ENCODE measurements at regions not wholly inside any gene's neighbourhood (a gene's known extent, or its start where the extent isn't known, plus 50 kb on each side); places are given as distances from the start of the nearest gene placed in this dataset.
"Not testable (repeated sequence)": the region's sequence is repeated elsewhere in the genome, so short reads cannot be mapped to it uniquely, and the experiment has no call there.

DNA sequence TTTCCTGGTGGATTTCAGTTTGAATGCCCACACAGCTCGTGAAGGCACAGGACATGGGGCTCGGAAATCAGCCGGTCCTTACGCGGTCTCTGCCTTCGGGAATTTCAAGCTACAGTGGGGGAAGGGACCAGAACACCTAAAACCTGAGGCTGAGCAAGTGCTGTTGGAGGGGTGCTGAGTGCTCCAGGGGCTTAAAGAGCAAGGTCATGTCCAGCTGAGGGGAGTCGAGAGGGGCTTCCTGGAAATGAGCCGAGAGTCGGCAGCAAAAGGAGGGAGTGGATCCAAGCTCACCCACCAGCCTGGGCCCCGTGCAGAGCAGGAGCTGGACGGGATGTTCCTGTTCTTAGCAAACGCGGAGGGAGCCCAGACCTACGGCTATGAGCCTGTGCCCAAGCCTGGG lies 73.2 kb upstream of the RPL38 start:
- 55 to 62% methylated on average over 14 of the region's 14 CpGs for WGBS, 2 donors
- no peak for DNase-seq

DNA sequence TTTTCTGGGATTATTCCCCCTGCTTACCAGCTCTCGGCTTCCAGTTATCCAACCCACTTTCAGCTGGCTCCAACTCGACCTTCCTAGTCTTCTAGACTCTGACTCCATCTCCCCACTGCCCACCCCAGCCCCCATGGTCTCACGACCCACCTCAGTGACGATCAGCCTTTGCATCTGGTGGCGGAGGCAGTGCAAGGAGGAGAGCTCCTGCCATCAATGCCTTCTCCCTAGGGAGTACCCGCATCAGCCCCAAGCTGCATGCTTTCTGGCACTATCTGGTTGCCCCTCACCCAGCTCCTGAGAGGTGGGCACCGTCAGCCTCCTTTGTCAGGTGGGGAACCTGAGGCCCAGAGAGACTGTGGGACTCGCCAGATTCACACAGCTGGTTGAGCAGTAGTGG lies 72.6 kb upstream of the RPL38 start:
- intact Hi-C loops (cut with DNase I; ENCODE audit: low total_unique reads) = no loop called here
- Histone ChIP-seq H3K36me3 (ENCODE audit: low read depth, missing control alignments) (no peaks in the 10 kb centered on the region), H3K27me3 (no peaks in the 10 kb centered on the region), H3K27ac (no peak overlapping the region), H3K4me1 (no peaks in the 10 kb centered on the region), H3K9me3 (no peaks in the 10 kb centered on the region), H3K4me3 (no peak overlapping the region)
- no peak for DNase-seq
- TF ChIP-seq POLR2A (IDR thresholded peaks at IDR 0.05) = no peak
- TF ChIP-seq, protein P1, sequence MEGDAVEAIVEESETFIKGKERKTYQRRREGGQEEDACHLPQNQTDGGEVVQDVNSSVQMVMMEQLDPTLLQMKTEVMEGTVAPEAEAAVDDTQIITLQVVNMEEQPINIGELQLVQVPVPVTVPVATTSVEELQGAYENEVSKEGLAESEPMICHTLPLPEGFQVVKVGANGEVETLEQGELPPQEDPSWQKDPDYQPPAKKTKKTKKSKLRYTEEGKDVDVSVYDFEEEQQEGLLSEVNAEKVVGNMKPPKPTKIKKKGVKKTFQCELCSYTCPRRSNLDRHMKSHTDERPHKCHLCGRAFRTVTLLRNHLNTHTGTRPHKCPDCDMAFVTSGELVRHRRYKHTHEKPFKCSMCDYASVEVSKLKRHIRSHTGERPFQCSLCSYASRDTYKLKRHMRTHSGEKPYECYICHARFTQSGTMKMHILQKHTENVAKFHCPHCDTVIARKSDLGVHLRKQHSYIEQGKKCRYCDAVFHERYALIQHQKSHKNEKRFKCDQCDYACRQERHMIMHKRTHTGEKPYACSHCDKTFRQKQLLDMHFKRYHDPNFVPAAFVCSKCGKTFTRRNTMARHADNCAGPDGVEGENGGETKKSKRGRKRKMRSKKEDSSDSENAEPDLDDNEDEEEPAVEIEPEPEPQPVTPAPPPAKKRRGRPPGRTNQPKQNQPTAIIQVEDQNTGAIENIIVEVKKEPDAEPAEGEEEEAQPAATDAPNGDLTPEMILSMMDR (IDR thresholded peaks at IDR 0.05) = no peak
- 87% methylated on average over 6 to 8 of the region's 8 CpGs for WGBS, 2 donors

More for the DNA sequence above, 73.2 kb upstream of the RPL38 start:
- intact Hi-C loops (cut with DNase I; ENCODE audit: low total_unique reads) = no loop called here
- Histone ChIP-seq H3K27ac (no peak overlapping the region), H3K4me3 (no peak overlapping the region), H3K9me3 (no peaks in the 10 kb centered on the region), H3K36me3 (ENCODE audit: low read depth, missing control alignments) (no peaks in the 10 kb centered on the region), H3K4me1 (no peaks in the 10 kb centered on the region), H3K27me3 (no peaks in the 10 kb centered on the region)
- no peak for TF ChIP-seq POLR2A (IDR thresholded peaks at IDR 0.05)
- TF ChIP-seq, protein P1 (IDR thresholded peaks at IDR 0.05) = no peak

DNA sequence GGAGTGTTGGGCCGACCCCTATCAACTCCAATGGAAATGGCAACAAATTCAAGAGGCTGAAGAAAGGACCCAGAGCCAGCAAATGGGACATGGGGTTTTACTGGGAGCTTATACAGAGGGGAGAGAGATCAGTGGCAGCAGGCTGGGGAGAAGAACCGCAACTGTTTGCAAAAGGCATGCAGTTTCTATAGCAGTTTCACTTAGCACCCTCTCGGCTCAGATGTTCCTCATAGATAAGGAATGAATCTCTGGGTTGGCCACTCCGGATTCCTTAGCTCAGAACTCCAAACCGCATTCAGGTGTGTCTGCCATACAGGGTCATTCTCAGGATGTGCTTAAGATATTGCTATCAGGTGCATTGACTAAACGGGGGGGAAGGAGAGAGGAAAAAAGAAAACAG lies 71.1 kb upstream of the RPL38 start:
- no peak overlapping the region for H3K4me3 ChIP-seq
- no peaks in the 10 kb centered on the region for H3K36me3 ChIP-seq (ENCODE audit: low read depth, missing control alignments)
- no peak for TF ChIP-seq POLR2A (IDR thresholded peaks at IDR 0.05)
- TF ChIP-seq, protein P1 (IDR thresholded peaks at IDR 0.05) = no peak
- DNase-seq = no peak
- H3K27me3 ChIP-seq = no peaks in the 10 kb centered on the region
- no peak overlapping the region for H3K27ac ChIP-seq
- WGBS, 2 donors = 87 to 91% methylated on average over 6 of the region's 6 CpGs
- H3K9me3 ChIP-seq = no peaks in the 10 kb centered on the region
- H3K4me1 ChIP-seq = no peaks in the 10 kb centered on the region
- intact Hi-C loops (cut with DNase I; ENCODE audit: low total_unique reads) = no loop called here

DNA sequence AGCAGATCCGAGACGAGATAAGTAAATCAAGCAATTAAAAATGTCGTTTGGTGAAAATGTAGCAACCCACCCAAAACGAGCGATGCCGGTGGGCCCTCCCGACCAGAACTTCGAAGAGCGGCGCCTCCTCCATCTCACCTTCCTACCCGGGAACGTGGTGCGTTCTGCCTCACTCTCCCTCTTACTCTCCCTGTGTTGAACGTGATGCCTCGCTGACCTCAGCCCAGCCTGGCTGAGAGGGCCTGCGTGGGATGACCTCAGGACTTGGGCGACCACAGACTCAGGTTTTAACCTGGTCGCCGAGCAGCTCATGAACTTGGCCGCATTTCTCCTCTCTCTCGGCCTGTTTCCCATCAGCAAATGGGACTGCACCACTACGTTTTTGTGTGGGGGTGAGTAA lies 69.7 kb upstream of the RPL38 start:
- intact Hi-C loops (cut with DNase I; ENCODE audit: low total_unique reads) = no loop called here

DNA sequence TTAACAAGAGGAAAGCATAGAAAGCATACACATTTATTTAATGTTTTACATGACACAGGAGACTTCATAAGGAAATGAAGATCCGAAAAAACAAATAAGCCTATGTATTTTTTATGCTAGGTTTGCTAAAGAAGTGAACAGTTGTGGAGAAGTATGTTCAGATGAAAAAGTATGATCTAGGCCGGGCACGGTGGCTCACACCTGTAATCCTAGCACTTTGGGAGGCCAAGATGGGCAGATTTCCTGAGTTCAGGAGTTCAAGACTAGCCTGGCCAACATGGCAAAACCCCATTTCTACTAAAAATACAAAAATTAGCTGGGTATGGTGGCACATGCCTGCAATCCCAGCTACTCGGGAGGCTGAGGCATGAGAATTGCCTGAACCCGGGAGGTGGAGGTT lies 69.2 kb upstream of the RPL38 start:
- H3K27me3 ChIP-seq; H3K4me1 ChIP-seq; H3K4me3 ChIP-seq; DNase-seq; H3K36me3 ChIP-seq (ENCODE audit: low read depth, missing control alignments); H3K27ac ChIP-seq; intact Hi-C loops (cut with DNase I; ENCODE audit: low total_unique reads); H3K9me3 ChIP-seq: not testable (repeated sequence)
- WGBS, 2 donors = 91 to 94% methylated on average over 5 of the region's 5 CpGs

More for the DNA sequence above, 69.7 kb upstream of the RPL38 start:
- Histone ChIP-seq H3K27ac (no peak overlapping the region), H3K36me3 (ENCODE audit: low read depth, missing control alignments) (no peaks in the 10 kb centered on the region), H3K4me1 (no peaks in the 10 kb centered on the region), H3K27me3 (no peaks in the 10 kb centered on the region), H3K4me3 (no peak overlapping the region), H3K9me3 (no peaks in the 10 kb centered on the region)
- TF ChIP-seq POLR2A (IDR thresholded peaks at IDR 0.05) = no peak
- TF ChIP-seq, protein P1 (IDR thresholded peaks at IDR 0.05) = no peak
- WGBS, 2 donors = 57 to 66% methylated on average over 22 of the region's 22 CpGs
- no peak for DNase-seq

Measured in testis (tissue), 2 donors.